SU-DHL-6 (cell line): ENCODE measurements at regions not wholly inside any gene's neighbourhood (a gene's known extent, or its start where the extent isn't known, plus 50 kb on each side); places are given as distances from the start of the nearest gene placed in this dataset.

Experiments
- CTCF ChIP-seq: fragments of 200-600 bp; sonication (generic); IDR thresholded peaks from one replicate; pipeline ENCODE4 v1.5.1; 2017; ENCODE audit warnings: antibody characterized with exemption, mild to moderate bottlenecking, low read length, moderate library complexity; ENCODE audit not compliant: insufficient read depth, poor library complexity, severe bottlenecking
- EZH2phosphoT487 ChIP-seq: fragments of 200-600 bp; sonication (generic), shearing (Covaris generic); conservative IDR thresholded peaks from 2 replicates; pipeline ENCODE4 v1.6.1; 2018; ENCODE audit warnings: mild to moderate bottlenecking, antibody characterized with exemption, low read length, moderate library complexity, mixed read lengths

GRCh38 chr5:118593003-118593328, 395.4 kb downstream of the DTWD2 start:
- TF ChIP-seq CTCF: no peak
- TF ChIP-seq EZH2phosphoT487: no peak
